Neural cell (in vitro differentiated cells): ENCODE measurements at regions not wholly inside any gene's neighbourhood (a gene's known extent, or its start where the extent isn't known, plus 50 kb on each side); places are given as distances from the start of the nearest gene placed in this dataset.

Experiments
- CTCF ChIP-seq: fragments of 450-650 bp; IDR thresholded peaks from 2 replicates; pipeline ENCODE4 v1.5.1; 2014; ENCODE audit warnings: antibody characterized with exemption, mild to moderate bottlenecking, moderate library complexity; ENCODE audit not compliant: poor library complexity, severe bottlenecking
- EP300 ChIP-seq: fragments of 450-650 bp; conservative IDR thresholded peaks from 2 replicates; pipeline ENCODE4 v1.6.1; 2014; ENCODE audit warnings: antibody characterized with exemption, mild to moderate bottlenecking, moderate library complexity; ENCODE audit not compliant: poor library complexity, severe bottlenecking
- EZH2 ChIP-seq: fragments of 200-600, 300-800 bp; shearing (Covaris generic), sonication (generic); IDR thresholded peaks from 2 replicates; pipeline ENCODE4 v1.6.1; 2014; ENCODE audit warnings: antibody characterized with exemption, low read length, borderline replicate concordance, mild to moderate bottlenecking; ENCODE audit not compliant: insufficient read depth, poor library complexity, severe bottlenecking
- MXI1 ChIP-seq: fragments of 450-650 bp; conservative IDR thresholded peaks from 2 replicates; pipeline ENCODE4 v1.6.1; 2014; ENCODE audit warnings: antibody characterized with exemption, mild to moderate bottlenecking; ENCODE audit not compliant: poor library complexity, severe bottlenecking
- POLR2AphosphoS5 ChIP-seq: IDR thresholded peaks from 2 replicates; pipeline ENCODE4 v1.6.1; 2012
- RAD21 ChIP-seq: fragments of 450-650 bp; conservative IDR thresholded peaks from 2 replicates; pipeline ENCODE4 v1.6.1; 2014; ENCODE audit warnings: antibody characterized with exemption, mild to moderate bottlenecking, moderate library complexity
- REST ChIP-seq: IDR thresholded peaks from 2 replicates; pipeline ENCODE4 v1.6.1; 2012; ENCODE audit warnings: borderline replicate concordance
- SMC3 ChIP-seq: fragments of 450-650 bp; conservative IDR thresholded peaks from 2 replicates; pipeline ENCODE4 v1.6.1; 2014; ENCODE audit warnings: antibody characterized with exemption, mild to moderate bottlenecking, moderate library complexity; ENCODE audit not compliant: poor library complexity
- TAF1 ChIP-seq: IDR thresholded peaks from 2 replicates; pipeline ENCODE4 v1.6.1; 2012; ENCODE audit warnings: low read depth

- TF ChIP-seq CTCF (no peak), EP300 (no peak), SMC3 (no peak), POLR2AphosphoS5 (no peak), EZH2 (no peak), TAF1 (no peak), REST (no peak), RAD21 (no peak), MXI1 (no peak)
Observed at GRCh38 chr5:10854506-10855277, 93.7 kb upstream of the DAP start.
